SIG-M5 treated with dmso at 0.1 percent for 504 hours (cell line): ENCODE measurements at regions not wholly inside any gene's neighbourhood (a gene's known extent, or its start where the extent isn't known, plus 50 kb on each side); places are given as distances from the start of the nearest gene placed in this dataset.
A peak's percentile ranks its signal among the peaks of the same experiment; 100 is the strongest.
"Not testable (repeated sequence)": the region's sequence is repeated elsewhere in the genome, so short reads cannot be mapped to it uniquely, and the experiment has no call there.

Experiments used
- DNase-seq: peaks from one replicate; lab custom pipeline; 2025; ENCODE audit not compliant: unreplicated experiment; lab: John Stamatoyannopoulos, UW

DNA sequence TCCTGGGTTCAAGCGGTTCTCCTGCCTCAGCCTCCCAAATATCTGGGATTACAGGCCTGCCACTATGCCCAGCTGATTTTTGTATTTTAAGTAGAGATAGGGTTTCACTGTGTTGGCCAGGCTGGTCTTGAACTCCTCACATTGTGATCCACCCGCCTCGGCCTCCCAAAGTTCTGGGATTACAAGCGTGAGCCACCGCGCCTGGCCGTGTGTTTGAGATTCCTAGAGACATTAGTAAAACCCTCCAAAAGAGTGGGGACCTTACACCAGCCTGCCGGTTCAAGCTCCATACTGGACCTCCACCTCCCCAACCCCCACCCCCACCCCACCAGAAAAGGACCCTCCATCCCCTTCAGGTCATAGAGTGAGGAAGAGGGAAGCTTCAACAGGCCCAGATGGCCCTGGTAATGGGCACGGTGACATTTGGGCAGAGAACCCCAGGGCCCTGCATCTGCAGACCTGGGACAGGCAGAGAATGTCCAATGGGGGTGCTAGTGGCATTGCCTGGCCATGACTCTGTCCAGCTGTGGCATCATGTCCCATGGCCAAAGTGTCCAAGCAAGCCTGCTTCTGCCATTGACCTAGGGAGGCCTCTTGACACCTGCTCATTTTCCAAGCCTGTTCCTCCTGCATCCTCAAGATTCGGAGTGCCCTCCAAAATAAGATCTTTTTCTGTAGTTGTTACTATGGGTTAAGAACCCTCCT is 108.9 kb upstream of the KLF13 start:
- DNase-seq: no peak

DNA sequence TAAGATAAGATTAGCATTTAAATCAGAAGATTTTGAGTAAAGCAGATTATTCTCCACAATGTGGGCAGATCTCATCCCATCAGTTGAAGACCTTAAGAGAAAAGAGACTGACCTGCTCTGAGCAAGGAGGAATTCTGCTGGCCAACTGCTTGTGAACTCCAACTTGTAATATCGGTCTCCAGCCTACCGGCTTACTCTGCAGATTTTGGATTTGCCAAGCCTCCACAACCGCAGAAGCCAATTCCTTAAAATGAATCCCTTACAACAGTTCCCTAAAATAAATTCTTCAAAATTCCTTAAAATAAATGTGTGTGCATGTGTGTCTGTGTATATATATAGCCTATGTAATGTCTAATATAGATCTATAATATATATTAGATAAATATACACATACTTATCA is 107.4 kb upstream of the KLF13 start:
- DNase-seq: no peak

DNA sequence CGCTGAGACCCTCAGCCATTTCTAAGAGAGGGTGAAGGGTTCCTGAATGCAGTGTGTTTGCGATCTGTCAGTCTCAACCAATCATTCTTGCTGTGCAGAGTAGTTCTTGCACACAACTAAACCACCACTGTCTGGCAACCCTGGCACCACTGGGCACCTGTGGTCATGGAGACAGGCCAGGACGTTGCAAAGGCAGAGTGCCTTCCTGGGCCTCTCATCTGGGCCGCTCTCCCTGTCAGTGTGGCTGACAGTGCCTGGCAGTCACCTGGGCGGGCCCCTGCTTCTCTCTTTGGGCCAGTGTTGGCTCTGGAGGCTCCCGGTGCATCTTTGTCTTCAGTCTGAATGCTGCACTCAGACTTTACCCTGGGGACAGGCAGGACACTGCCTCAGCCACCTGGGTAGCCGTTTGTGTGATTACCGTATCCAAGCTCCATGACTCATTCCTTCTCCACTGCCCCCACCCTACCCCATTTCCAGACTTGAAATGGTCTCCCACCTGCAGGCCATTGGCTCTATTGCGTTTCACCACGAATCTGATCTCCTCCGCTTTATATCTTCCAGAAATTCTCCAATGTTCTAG is 104.6 kb upstream of the KLF13 start:
- no peak for DNase-seq

DNA sequence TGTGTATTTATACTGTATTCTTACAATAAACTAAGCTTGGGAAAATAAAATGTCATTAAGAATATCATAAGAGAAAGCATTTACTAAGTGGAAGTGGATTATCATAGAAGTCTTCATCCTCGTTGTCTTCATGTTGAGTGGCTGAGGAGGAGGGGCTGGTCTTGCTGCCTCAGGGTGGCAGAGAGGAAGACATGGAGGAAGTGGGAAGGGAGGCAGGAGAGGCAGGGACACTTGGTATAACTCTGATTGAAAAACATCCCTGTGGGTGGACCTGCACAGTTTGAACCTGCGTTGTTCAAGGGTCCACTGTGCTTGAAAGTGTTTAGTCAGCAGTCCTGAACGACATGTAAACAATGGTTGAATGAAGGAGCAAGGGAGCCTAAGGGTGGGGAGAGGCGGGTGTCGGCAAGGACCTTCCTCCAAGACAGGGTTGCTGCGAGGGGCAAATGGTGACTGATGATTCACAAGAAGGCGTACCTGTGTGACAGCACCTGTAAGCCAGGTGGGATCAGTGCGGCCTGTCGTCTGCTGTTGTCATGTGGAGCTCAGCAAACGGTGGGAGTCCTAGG is 103.8 kb upstream of the KLF13 start:
- no peak for DNase-seq

DNA sequence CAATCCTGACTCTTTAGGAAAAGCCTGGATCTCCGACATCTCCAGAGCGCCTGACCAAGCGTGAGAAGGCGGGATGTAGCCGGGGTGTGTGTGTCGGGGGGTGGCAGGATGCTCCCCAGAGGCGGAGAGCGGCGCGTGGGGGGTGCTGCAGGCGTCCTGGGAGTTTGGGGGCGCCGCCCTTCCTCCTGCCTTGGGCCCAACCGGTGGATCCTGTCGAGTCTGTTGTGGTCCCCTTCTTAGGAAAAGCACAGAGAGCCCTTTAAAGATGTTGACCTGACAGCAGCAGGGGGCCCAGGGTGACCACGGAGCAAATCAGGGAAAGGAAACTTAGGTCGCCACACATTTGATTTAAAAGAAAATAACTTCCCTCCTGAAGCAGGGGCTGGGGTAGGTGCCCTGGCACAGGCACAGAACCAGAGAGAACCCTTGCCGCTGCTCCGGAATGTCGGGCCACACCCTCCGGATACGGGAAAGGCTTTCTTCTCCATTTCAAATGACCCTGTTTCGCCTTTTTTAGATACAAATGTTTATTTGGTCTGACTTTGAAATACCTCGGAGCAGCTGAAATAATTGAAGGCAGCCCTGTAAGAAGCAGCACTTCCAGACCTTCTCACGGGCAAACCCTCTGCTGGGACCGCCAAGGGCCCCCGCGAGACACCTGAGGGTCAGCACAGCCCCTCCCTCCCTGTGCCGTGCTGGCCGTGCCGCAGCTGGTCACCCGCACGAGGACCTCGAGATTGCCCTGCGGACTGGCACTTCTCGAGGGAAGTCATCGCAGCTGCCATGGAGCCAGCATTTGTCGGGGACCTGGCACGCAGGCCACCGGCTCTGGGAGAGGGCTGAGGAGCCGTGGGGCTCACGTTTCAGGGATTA is 102.9 kb upstream of the KLF13 start:
- no peak for DNase-seq

DNA sequence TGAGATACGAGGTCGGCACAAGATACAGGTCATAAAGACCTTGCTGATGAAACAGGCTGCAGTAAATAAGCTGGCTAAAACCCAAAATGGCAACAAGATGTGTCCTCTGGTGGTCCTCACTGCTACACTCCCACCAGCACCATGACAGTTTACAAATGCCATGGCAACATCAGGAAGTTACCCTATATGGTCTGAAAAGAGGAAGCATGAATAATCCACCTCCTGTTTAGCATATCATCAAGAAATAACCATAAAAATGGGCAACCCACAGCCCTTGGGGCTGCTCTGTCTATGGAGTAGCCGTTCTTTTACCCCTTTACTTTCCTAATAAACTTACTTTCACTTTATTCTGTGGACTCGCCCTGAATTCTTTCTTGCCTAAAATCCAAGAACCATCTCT is 102.0 kb upstream of the KLF13 start:
- not testable (repeated sequence) for DNase-seq

DNA sequence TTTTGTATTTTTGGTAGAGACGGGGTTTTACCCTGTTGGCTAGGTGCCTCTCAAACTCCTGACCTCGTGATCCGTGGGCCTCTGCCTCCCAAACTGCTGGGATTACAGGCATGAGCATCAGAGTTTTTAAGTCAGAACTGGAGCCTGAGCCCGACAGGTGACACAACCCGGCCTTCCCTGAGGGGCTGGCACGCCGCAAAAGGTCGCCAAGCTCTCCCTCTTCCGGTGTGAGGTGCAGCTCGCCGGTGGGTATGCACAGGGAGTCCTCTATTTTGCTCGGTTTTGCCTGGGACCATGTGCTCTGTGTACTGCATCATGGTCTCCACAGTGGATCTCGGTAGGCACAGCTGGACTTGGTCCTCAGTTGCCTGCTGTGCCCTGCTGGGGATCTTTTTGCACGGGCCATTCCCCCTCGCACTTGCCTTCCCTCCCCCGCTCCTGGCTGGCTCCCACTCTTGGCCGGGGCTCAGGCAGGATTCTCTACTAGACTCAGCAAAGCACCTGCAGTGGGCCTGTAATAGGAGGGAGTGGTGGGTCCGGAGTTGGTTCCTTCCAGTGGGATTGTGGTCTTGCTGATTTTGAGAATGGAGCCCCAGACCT is 101.2 kb upstream of the KLF13 start:
- no peak for DNase-seq

DNA sequence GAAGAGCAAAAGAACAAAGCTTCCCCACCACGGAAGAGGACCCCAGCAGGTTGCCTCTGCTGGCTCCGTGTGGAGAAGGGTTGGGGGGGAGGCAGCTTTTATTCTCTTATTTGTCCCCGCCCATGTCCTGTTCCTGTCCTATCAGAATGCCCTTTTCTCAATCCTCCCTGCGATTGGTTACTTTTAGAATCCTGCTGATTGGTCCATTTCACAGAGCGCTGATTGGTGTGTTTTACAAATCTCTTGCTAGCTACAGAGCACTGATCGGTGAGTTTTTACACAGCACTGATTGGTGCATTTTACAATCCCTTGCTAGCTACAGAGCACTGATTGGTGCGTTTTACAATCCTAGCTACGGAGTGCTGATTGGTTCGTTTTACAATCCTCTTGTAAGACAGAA is 100.6 kb upstream of the KLF13 start:
- no peak for DNase-seq

DNA sequence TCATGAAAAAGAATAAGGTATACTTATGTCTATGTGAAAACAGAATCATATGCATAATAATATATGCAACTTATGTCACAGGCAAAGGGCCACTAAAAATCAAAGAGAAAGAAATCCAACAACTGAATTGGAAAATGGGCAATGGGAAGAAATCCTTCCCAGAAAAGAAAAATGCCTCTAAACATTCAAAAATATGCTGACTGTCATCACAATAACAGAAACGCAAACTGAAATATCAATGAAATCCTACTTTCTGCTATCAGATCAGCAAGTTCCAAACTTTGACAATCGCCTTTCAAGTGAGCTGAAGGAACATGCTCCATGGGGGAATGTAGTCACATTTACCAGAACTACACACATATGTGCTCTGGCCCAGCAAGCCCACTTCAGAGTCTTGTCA is 99.4 kb upstream of the KLF13 start:
- no peak for DNase-seq

DNA sequence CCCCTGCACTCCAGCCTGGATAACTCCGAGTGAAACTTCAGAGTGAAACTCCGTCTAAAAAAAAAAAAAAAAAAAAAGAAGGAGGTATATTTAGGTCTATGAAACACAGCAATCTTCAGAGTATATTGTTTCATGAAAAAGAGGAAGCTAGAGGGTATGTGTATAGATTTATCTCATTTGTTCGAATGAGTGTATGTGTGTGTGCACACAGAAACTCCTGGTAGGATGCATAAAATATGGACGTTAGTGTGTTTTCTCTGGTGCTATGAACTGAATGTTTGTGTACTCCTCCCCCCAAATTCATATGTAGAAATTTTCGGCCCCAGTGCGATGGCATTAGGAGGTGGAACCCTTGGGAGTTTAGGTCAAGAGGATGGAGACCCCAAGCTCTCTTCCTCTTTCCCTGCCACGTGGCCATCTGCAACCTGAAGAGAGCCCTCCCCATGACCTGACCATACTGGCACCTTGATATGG is 98.6 kb upstream of the KLF13 start:
- DNase-seq: peak; percentile 75

DNA sequence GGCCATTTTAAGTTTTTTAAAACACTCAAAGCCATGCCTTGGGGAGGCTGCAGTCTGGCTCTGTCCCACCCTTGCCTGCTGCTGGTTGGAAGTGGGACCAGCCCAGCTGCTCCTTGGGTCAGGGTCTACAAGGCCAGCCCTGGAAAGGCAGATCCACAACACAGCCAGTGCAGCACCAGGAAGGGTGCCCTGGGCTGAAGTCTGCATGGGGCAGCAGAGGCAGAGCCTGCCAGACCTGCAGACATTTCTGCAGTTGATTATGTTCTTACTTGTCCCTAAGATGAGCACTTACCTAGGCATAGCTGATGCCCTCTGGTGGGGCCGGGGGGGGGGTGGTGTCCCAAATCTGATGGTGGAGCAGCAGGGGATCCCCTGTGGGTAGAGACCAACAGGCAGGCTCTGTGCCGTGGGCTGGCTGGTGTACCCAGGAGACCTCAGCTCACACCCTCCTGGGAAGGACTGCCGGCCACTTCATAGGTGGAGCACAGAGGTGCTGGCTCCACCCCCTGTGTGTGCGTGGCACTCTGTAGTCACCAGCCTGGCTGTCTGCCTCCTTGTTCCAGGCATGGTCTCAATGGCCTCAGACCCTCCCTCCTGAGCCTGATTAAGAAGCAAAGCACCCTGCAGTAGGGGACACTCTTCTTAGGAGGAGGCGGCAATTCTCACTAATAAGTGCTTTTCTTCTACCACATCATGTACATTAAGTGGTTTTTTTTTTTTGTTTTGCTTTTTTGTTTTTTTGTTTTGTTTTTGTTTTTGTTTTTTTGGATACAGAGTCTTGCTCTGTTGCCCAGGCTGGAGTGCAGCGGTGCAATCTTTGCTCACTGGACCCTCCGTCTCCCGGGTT is 97.4 kb upstream of the KLF13 start:
- no peak for DNase-seq

DNA sequence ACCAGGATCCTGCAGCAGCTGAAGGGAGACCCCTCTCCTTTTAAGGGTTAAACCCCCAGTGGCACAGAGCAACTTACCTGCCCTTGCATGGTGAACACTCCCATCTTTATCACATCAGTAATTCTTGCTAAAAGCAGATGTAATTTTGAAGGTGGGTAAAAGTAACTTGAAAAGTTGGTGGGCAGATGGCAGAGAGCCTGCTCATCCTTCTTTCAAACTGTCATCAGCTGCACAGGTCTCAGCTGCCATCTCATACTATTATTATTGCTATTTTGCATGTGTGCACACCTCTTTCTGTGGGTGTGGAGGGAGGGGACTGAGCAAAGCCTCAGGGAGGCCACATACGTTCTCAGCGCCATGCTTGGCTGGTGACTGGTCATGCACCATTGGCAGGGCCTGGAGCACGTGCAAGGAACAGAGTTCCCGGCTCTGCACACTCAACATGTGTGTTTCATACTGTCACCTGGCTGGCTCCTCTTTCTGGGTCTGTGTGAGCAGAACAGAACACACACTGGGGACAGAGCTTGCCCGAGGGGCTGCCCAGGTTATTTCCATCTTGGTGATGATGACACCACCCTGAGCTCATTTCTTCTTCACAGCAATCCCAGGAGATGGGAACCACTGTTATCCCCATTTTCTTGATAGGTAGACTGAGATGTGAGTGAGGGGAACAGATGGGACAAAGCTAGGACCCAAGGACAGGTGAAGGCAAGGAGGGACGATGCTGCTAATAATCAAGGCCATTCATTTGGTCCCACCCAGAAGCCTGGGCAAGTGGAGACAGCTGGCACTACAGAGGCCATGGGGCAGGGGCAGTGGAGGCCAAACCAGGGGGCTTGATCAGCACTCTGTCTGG is 95.8 kb upstream of the KLF13 start:
- no peak for DNase-seq

DNA sequence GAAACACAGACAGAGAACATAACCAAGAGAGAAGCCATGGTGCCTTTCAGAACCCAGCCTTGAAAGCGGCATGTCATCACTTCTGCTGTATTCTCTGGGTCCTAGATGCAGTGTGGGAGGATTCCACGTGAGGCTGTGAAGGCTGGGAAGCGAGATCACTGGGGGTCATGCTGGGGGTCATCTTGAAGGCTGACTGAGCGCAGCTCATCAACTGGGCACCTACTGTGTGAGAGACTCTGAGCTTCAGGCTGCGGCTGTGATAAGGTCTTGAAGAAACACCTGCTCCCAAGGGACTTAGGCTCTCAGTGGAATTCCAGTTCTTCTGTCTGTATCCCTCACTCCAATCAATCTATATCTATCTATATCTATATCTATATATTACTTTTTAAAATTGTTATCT is 91.8 kb upstream of the KLF13 start:
- no peak for DNase-seq

DNA sequence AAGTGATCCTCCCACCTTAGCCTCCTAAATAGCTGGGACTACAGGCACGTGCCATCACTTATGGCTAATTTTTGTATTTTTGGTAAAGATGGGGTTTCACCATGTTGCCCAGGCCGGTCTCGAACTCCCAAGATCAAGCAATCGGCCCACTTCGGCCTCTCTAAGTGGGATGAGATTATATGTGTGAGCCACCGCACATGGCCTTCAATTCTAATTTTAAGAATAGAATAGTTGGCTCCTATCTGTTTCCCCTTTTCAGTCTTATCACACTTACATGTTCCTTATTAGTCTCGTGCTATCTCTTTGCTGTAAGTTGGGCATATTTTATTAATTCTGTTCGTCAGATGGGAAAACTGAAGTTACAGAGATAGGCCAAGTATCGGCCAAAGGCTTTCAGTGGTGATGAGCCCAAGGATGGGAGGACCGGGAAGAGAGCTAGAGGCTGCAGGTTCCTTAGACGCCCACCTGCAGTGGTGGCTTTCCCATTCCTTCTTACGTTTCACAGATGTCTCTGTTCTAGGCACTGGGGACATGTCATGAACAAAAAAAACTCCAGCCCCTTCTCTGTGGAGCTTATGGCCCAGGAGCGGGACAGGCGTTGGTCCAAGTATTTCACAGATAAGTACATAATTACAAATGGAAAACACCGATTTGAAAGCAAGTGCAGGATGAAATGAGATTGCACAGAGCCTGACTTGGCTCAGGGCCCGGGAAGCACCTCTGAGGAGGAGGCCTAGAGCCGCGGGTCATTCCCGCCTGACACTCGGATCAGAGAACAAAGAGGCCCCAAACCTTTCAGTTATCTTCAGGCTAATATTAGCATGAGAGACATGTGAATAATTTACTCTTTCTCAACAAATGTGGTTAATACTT is 91.1 kb upstream of the KLF13 start:
- no peak for DNase-seq

DNA sequence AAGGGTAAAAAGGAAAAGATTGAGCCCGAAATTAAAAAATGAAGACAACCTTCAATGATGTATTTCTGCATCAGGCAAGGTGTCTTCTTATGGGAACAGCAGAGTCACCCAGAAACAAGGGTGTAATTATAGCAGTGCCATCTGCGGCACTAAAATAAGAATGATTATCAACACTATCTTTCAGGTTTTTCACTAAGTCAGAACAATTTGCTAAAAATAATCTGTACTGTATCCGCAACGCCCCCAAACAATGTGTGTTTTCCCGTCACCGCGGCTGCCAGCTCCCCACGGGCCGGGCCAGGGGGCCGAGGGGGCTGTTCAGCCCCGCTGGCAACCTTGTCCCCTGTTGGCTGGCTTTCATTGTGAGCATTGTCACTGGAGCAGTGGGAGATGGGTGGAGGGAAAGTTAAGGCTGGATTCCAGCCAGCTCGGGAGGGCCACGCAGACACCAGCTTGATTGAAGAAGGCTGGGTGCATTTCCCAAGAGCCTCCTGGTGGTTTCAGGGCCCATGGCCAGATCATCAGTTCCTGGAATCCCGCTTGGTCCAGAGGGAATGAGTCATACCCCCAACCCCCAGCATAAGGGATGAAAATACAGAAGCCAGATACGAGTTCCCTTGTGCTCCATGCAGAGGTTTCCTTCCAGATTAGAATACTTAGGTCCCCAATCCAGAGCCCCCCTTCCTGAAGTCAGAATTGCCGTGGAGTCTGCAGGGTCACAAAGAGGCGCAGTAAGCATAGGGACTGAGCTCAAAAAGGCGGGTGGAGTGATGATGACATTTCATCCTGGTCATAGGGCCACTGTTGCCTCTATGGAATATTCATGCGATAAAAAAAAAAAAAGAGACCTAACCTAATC is 90.2 kb upstream of the KLF13 start:
- no peak for DNase-seq

DNA sequence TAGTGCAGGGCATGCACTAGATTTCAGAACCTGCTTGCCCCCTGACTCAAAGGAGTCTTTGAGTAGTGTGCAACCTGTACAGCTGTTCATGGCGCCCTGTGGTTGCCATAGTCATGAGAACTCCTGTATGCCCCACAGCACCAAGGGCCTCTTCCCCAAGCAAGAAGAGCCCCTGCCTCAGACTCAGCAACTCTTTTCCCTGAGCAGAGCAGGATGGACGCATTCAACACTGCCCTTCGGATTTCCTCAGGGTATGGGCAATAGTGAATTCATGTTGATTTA is 89.7 kb upstream of the KLF13 start:
- no peak for DNase-seq

DNA sequence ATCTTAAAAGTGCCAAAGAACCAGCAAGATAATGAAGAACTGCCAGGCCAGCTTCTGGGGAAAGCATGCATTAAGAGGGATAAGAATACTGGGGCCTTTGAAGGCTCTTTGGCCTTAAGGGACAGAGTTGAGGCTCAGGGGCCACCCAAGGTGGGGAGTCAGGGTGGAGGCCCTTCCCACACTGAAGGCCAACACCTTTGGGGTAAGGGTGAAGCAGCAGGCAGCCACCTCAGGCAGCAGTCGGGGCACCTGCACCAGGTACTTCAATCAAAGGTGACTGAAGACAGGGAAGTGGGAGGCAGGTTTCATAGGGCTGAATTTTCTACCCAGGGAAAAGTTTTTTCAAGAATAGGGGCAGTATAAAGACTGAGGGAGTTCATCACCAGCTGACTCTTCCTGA is 87.7 kb upstream of the KLF13 start:
- DNase-seq: no peak

DNA sequence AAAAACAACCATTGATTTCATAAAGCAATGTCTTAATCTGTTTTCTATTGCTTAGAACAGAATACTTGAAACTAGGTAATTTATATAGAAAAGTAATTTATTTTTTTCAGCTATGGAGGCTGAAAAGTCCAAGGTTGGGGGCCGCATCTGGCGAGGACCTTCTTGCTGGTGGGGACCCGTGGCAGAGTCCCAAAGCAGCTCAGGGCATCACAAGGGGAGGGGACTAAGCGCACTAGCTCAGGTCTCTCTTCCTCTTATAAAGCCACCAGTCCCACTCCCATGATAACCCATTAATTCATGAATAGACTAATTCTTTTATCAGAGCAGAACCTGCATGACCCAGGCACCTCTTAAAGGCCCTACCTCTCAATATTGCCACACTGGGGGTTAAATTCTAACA is 87.2 kb upstream of the KLF13 start:
- no peak for DNase-seq
